PC-9 (cell line): ENCODE measurements at regions not wholly inside any gene's neighbourhood (a gene's known extent, or its start where the extent isn't known, plus 50 kb on each side); places are given as distances from the start of the nearest gene placed in this dataset.
"Not testable (repeated sequence)": the region's sequence is repeated elsewhere in the genome, so short reads cannot be mapped to it uniquely, and the experiment has no call there.

ENCODE experiments used
- EZH2 ChIP-seq: fragments of 200-600 bp; sonication (generic); IDR thresholded peaks from 2 replicates; pipeline ENCODE4 v1.8.0; 2017; ENCODE audit warnings: antibody characterized with exemption, low read depth
- TF ChIP-seq, protein P1 (sequence below): fragments of 200-600 bp; sonication (generic); conservative IDR thresholded peaks from 2 replicates; pipeline ENCODE4 v1.6.1; 2017; ENCODE audit warnings: mixed run types, antibody characterized with exemption, mild to moderate bottlenecking, moderate library complexity

DNA sequence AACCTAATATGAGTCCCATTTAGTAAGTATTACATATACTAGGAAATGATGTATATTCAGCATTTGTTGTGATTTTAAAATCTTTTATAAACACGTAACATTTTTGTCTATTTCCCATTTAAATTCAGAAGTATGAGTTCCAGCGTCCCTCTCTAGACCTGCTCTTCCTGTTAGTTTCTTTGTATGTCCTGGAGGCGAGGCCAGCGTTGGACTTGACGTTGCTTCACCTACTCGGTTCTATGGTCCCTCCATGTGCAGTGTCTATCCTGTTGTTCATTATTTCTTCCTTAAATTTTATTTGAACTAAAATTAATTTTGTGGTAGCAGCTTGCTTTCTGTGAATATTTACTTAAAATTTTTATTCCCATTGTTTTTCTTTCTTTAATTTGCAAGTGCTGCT, 88.5 kb downstream of the POTEH start:
- TF ChIP-seq, protein P1, sequence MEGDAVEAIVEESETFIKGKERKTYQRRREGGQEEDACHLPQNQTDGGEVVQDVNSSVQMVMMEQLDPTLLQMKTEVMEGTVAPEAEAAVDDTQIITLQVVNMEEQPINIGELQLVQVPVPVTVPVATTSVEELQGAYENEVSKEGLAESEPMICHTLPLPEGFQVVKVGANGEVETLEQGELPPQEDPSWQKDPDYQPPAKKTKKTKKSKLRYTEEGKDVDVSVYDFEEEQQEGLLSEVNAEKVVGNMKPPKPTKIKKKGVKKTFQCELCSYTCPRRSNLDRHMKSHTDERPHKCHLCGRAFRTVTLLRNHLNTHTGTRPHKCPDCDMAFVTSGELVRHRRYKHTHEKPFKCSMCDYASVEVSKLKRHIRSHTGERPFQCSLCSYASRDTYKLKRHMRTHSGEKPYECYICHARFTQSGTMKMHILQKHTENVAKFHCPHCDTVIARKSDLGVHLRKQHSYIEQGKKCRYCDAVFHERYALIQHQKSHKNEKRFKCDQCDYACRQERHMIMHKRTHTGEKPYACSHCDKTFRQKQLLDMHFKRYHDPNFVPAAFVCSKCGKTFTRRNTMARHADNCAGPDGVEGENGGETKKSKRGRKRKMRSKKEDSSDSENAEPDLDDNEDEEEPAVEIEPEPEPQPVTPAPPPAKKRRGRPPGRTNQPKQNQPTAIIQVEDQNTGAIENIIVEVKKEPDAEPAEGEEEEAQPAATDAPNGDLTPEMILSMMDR = not testable (repeated sequence)
- not testable (repeated sequence) for TF ChIP-seq EZH2
